ENCODE measurements at regions not wholly inside any gene's neighbourhood (a gene's known extent, or its start where the extent isn't known, plus 50 kb on each side); places are given as distances from the start of the nearest gene placed in this dataset.
A peak's percentile ranks its signal among the peaks of the same experiment; 100 is the strongest.

GRCh38 chr9:129459547-129460322 lies 161.2 kb downstream of the C9orf50 start:
- Histone ChIP-seq H3K27ac (peak overlapping the region; percentile 35 to 98 (median 86)), H3K36me3 (no peaks in the 10 kb centered on the region), H3K27me3 (replicated peaks in 1 of 7) (no peaks in the 10 kb centered on the region), H3K9me3 (no peaks in the 10 kb centered on the region), H3K4me3 (peak overlapping the region in 4 of 8 donors; percentile 36 to 69 (median 38)), H3K4me1 (peaks cover 28 to 64% (median 42%) of the 10 kb centered on the region in 6 donors)
- TF ChIP-seq POLR2A (IDR thresholded peaks at IDR 0.05) (no peak), POLR2AphosphoS5 (IDR thresholded peaks at IDR 0.05) (no peak), CTCF (IDR thresholded peaks at IDR 0.05 in 8 of 11, conservative IDR thresholded peaks at IDR 0.05 in 3 of 11) (peak in 1 of 11 experiments; percentile 1)
- WGBS, 5 donors, result 17 to 32% (median 20%) methylated on average over 16 to 29 of the region's 29 CpGs
- intact Hi-C loops (cut with DNase I; ENCODE audit: low total_unique reads), result no loop called here
- peak; percentile 89 for DNase-seq

GRCh38 chr9:129458663-129459546 lies 162.0 kb downstream of the C9orf50 start:
- 13 to 60% (median 22%) methylated on average over 1 to 29 of the region's 29 CpGs for WGBS, 5 donors
- Histone ChIP-seq H3K9me3 (no peaks in the 10 kb centered on the region), H3K4me1 (peaks cover 28 to 60% (median 41%) of the 10 kb centered on the region in 6 donors), H3K27ac (peak overlapping the region; percentile 35 to 98 (median 86)), H3K4me3 (peak overlapping the region in 4 of 8 donors; percentile 36 to 69 (median 38)), H3K27me3 (replicated peaks in 1 of 7) (no peaks in the 10 kb centered on the region), H3K36me3 (no peaks in the 10 kb centered on the region)
- DNase-seq, result peak; percentile 90
- intact Hi-C loops (cut with DNase I; ENCODE audit: low total_unique reads), result no loop called here
- TF ChIP-seq CTCF (IDR thresholded peaks at IDR 0.05 in 8 of 11, conservative IDR thresholded peaks at IDR 0.05 in 3 of 11) (no peak), POLR2AphosphoS5 (IDR thresholded peaks at IDR 0.05) (peak in 2 of 3 donors; percentile 46 to 51), POLR2A (IDR thresholded peaks at IDR 0.05) (no peak)

- TF ChIP-seq POLR2AphosphoS5 (IDR thresholded peaks at IDR 0.05) (peak in 2 of 3 donors; percentile 15 to 40), CTCF (IDR thresholded peaks at IDR 0.05 in 8 of 11, conservative IDR thresholded peaks at IDR 0.05 in 3 of 11) (no peak)
- 19 to 33% (median 28%) methylated on average over 8 to 14 of the region's 14 CpGs for WGBS, 5 donors
- intact Hi-C loops (cut with DNase I; ENCODE audit: low total_unique reads), result no loop called here
- Histone ChIP-seq H3K27ac (peak overlapping the region; percentile 10 to 98 (median 86)), H3K36me3 (no peaks in the 10 kb centered on the region), H3K9me3 (no peaks in the 10 kb centered on the region), H3K4me1 (peaks cover 28 to 60% (median 39%) of the 10 kb centered on the region in 6 donors), H3K4me3 (peak overlapping the region in 1 of 8 donors; percentile 8), H3K27me3 (replicated peaks in 1 of 7) (no peaks in the 10 kb centered on the region)
- DNase-seq, result no peak
Observed at GRCh38 chr9:129458155-129458661, 162.7 kb downstream of the C9orf50 start.
